ENCODE measurements at regions not wholly inside any gene's neighbourhood (a gene's known extent, or its start where the extent isn't known, plus 50 kb on each side); places are given as distances from the start of the nearest gene placed in this dataset.
A peak's percentile ranks its signal among the peaks of the same experiment; 100 is the strongest.
"Not testable (repeated sequence)": the region's sequence is repeated elsewhere in the genome, so short reads cannot be mapped to it uniquely, and the experiment has no call there.

GRCh38 chr1:177891809-177892208, 78.0 kb downstream of the SEC16B start:
- DNase-seq, result no peak

DNA sequence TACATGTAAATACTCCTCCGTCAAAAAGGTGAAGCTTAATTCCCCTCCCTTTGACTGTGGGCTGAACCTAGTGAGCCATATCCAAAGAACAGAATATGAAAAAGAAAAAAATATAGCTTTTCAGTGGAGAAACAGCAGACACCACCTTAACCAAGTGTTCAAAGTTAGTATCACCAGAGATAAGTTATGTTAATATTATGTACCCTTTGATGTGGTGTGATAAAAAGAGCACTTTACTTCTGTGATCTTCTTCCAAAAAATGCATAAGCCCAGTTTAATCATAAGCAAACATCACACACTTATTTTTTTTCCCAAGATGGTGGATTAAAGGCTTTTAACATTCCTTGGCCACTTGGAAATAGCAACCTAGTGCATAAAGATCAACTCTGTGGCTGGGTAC, 79.4 kb downstream of the SEC16B start:
- no peak for DNase-seq

DNA sequence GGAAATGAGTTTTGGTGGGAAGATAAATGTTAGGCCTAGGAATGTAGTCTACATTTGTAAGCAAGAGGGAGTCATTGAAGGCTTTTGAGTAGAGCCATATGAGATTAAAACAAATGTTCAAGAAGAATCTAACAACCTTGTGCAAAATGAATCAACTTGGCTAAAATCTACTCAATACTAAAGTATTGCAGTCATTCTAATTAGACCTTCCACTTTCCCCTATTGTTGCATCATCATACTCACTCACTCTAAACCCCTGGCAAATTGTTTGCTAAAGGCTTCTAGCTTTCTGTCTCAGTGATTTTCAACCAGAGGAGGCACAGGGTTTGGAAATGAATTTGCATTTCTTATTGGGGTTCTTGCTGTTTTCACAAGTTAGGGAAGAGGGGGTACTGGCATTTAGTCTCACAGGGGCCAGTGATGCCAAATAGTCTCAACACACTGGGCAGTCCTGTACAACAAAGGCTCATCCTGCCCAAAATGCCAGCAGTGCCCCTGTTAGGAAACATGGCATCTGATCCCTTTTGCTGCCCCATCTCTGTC, 85.3 kb downstream of the SEC16B start:
- DNase-seq, result no peak

GRCh38 chr1:177883581-177883980, 86.3 kb downstream of the SEC16B start:
- DNase-seq, result no peak

- no peak for DNase-seq
These were observed 89.4 kb downstream of the SEC16B start for GRCh38 chr1:177880339-177880891.

- no peak for DNase-seq
These were observed 92.8 kb downstream of the SEC16B start for GRCh38 chr1:177877086-177877485.

- peak; percentile 24 for DNase-seq
These were observed 96.6 kb downstream of the SEC16B start for GRCh38 chr1:177873238-177873637.

DNA sequence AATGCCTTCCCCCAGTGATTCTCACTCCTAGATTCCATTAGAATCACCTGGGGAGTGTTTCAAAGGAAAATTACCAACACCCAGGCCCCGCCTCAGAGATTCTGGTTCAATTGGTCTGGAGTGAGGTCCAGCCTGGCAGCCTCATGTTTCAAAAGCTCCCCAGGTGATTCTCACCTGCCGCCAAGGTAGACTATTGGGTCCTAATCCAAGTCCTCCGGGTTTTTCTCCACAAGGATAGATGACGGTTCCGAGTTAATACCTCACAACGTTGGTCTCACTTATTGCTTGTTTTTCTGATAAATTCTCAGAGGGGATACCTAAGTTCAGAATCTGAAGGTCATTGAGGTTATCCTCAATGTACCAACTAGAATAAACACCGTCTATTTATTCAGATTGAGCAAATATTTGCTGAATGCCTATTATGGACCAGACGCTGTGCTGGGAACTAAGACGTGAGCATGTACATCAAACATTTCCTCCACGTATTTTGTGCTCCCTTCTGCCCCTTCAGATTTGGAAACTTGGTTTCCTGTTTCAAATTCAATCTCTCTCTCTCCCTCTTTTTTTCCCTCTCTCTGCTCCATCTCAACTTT, 97.5 kb downstream of the SEC16B start:
- DNase-seq, result no peak

DNA sequence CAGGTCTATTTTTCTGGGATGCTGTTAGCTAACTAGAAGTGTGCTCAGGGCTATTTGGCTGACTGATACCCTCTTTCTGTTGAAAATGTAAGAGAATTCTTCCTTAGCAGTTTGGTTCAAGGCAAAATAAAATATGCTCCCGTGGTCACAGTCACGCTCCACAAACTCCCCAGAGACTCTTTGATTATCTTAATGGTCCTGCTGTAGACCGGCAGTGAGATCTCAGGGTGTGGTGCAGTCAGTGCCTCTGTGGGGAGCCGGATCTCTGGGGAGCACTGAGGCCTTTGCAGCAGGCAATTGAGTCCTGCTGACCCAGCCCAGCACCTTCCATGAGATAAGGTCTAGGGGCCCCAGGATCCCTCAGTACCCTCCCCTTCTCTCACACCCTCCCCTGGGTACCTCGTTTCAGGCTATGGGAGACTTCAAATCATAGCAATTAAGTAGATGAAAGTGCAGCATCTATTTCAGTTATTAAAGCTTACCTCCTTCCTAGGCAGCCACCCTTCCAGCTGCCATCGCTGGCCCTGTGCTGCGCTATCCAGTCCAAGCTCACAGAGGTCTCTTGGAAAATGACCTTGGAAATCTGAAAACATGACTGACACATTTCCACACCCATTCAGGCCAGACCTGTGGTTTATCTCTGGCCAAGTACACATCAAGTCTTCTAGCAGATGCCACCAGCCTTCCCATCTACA, 98.1 kb downstream of the SEC16B start:
- no peak for DNase-seq

- DNase-seq, result no peak
These were observed 100.3 kb downstream of the SEC16B start for GRCh38 chr1:177869586-177869985.

DNA sequence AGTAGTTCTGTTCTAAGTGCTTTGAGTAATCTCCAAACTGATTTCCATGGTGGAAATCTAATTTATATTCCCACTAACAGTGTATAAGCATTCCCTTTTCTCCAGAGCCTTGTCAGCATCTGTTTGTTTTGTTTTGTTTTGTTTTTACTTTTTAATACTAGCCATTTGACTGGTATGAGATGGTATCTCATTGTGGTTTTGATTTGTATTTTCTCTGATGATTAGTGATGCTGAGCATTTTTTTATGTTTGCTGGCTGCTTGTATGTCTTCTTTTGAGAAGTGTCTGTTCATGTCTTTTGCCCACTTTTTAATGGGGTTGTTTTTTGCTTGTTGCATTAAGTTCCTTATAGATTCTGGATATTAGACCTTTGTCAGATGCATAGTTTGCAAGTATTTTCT, 100.8 kb downstream of the SEC16B start:
- not testable (repeated sequence) for DNase-seq

DNA sequence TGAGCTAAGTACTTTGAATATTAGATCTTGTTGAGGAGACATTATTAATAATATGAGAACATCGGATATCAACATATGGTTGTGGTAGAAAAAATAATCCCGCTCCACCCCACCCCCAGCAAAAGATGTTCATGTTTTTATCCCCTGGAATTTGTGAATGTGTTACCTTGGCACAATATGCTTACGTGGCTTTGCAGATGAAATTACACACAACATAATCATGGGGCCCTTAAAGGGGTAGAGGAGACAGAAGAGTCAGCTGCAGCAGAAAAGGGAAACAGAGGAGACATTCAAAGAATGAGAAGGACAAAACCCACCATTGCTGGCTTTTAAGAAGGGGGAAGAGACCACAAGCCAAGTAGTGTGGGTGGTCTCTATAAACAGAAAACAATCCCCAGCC, 104.1 kb downstream of the SEC16B start:
- no peak for DNase-seq

- no peak for DNase-seq
These were observed 105.1 kb downstream of the SEC16B start for GRCh38 chr1:177864538-177865305.

DNA sequence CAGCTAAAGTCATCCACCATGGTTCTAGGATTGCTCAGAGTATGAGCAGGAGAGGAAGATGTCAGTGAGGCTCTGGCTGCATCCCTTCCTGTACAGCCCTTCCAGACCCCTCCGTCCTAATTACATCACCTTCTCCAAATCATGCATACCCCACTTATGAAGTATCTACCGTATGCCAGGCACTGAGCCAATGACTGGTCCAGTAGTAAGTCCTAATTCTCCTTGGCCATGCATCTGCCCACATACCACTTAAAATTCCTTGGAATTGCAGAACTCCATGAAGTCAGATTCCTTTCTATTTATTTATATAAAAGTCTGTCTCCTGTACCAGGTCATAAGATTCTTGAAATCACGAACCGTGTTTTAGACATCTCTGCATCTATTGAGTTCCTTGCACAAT, 106.1 kb downstream of the SEC16B start:
- DNase-seq, result no peak

DNA sequence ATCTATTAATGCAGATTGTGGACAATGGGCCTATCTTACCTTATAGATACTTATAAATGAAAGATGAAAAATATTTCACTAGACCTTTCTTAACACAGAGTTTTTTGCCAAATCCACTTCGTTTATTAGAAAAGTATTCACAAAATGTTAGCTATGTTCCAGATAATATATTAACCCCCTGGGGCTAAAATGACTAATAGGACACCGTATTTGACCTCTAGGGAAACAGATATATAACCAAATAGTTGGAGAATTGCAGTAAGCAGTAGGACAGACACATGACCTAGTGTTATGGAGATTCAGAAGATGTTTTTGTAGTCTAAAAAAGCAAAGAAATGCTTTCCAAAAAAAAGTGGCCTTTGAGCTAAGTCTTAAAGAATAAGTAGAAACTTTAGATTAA, 106.9 kb downstream of the SEC16B start:
- no peak for DNase-seq

DNA sequence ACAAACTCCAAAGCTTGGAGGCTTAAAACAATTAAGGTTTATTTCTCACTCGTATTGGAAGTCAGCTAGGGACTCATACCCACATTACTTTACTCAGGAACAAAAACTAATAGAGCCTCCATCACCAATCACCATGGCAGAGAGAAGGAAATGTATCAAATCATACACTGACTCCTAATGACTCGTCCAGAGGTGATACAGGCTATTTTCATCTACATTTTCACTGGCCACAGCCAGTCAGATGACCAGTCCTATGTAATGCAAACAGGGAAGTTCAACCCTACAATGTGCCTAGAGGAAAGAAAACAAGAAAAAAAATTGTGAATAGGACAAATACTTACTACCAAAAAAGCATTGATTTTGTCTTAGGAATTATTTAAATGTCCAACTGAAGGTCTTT, 110.3 kb downstream of the SEC16B start:
- no peak for DNase-seq

- peak; percentile 72 for DNase-seq
These were observed 111.5 kb downstream of the SEC16B start for GRCh38 chr1:177858332-177858821.

DNA sequence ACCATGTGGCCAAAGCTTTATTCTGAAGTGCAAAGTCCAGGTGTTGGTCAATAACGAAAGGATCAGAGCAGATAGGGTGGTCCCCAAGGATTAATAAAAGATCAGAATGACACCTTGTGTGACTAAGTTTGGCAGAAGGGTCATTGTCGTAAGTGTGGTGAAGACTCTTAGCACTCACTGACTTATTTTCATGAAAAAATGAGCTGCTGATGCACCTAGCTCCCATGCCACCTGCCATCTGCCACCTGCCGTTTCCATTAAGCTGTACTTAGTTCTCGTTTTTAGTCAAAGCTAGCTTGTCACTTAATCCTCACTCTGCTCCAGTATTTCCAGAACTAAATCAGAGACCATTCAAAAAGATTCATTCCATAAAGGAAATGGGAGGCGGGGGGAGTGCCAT, 112.6 kb downstream of the SEC16B start:
- DNase-seq, result no peak

GRCh38 chr1:177854951-177855350, 114.9 kb downstream of the SEC16B start:
- DNase-seq, result no peak

- no peak for DNase-seq
These were observed 120.1 kb downstream of the SEC16B start for GRCh38 chr1:177849579-177850290.

DNA sequence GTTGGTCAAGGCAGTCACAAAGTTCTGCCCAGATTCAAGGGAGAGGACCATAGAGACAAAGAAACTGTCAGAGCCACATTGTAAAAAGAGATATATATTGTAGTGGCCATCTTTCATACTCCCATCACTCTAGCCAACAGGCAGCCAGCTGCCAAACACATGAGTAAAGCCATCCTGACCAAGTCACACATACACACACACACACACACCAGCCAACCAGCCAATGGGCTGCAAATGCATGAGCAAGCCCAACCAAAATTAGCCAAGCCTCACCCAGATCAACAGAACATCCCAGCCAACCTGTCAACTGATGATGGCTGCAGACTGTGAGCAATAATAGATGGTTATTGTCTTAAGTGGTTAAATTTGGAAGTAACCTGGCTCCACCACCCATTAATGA, 120.7 kb downstream of the SEC16B start:
- DNase-seq, result no peak

GRCh38 chr1:177848577-177848976, 121.3 kb downstream of the SEC16B start:
- DNase-seq, result no peak

Measured in tongue (tissue), 1 donor.